Testis (tissue), 2 donors: ENCODE measurements at regions not wholly inside any gene's neighbourhood (a gene's known extent, or its start where the extent isn't known, plus 50 kb on each side); places are given as distances from the start of the nearest gene placed in this dataset.

ENCODE experiments used
- DNase-seq: peaks from one replicate; pipeline ENCODE4 v3.0.0-alpha.2; 2019
- H3K27ac ChIP-seq, 2 donors: fragments of 200-600 bp; sonication (generic); one replicate each; pipeline ENCODE4 v1.5.1; 2019
- H3K27me3 ChIP-seq: fragments of 200-600 bp; sonication (generic); one replicate; pipeline ENCODE4 v1.5.1; 2019
- H3K36me3 ChIP-seq: fragments of 200-600 bp; sonication (generic); one replicate; pipeline ENCODE4 v1.5.1; 2017; ENCODE audit warnings: low read depth; ENCODE audit errors: missing control alignments
- H3K4me1 ChIP-seq: fragments of 200-600 bp; sonication (generic); one replicate; pipeline ENCODE4 v1.5.1; 2019
- H3K4me3 ChIP-seq, 2 donors: fragments of 200-600 bp; sonication (generic); one replicate each; pipeline ENCODE4 v1.5.1; 2017 to 2019
- H3K9me3 ChIP-seq: fragments of 200-600 bp; sonication (generic); one replicate; pipeline ENCODE4 v1.5.1; 2017
- CTCF ChIP-seq, 3 experiments: fragments of 450-650 bp in 2 of 3; fragments of 200-600 bp in 1 of 3; sonication (generic) in 1 of 3; IDR thresholded peaks; one replicate each; pipeline ENCODE4 v1.5.1; 2016 to 2019; ENCODE audit warnings: antibody characterized with exemption in 3 of 3, mild to moderate bottlenecking in 2 of 3, moderate library complexity in 1 of 3
- POLR2A ChIP-seq: fragments of 450-650 bp; IDR thresholded peaks from one replicate; pipeline ENCODE4 v1.6.1; 2017; ENCODE audit warnings: antibody characterized with exemption, mild to moderate bottlenecking, moderate library complexity
- WGBS, 2 donors: methylation state at CpG; one replicate each; pipeline ENCODE4 v1.1.5; 2018; 5-methylcytosine and 5-hydroxymethylcytosine counted together
- intact Hi-C: fragments of 100-400 bp; cut with DNase I; formaldehyde crosslinking; loops from one replicate; pipeline ENCODE4 v1.15.1; 2023; ENCODE audit warnings: low total_unique reads

GRCh38 chr2:437756-438393 is 150.0 kb upstream of the ALKAL2 start:
- no peak for DNase-seq
- H3K27me3 ChIP-seq, result no peaks in the 10 kb centered on the region
- 40 to 55% methylated on average over 15 of the region's 15 CpGs for WGBS, 2 donors
- TF ChIP-seq POLR2A, result no peak
- TF ChIP-seq CTCF (IDR thresholded peaks at IDR 0.05), result no peak
- H3K27ac ChIP-seq, result peak overlapping the region in 1 of 2 donors; percentile 89
- H3K9me3 ChIP-seq, result no peaks in the 10 kb centered on the region
- H3K36me3 ChIP-seq, result no peaks in the 10 kb centered on the region
- H3K4me1 ChIP-seq, result peaks cover 31% of the 10 kb centered on the region
- no peak overlapping the region for H3K4me3 ChIP-seq
- intact Hi-C loops, result no loop called here

- intact Hi-C loops, result no loop called here
- Histone ChIP-seq H3K4me1 (peaks cover 36% of the 10 kb centered on the region), H3K27me3 (no peaks in the 10 kb centered on the region), H3K9me3 (no peaks in the 10 kb centered on the region), H3K36me3 (no peaks in the 10 kb centered on the region), H3K4me3 (no peak overlapping the region), H3K27ac (no peak overlapping the region)
- TF ChIP-seq CTCF (IDR thresholded peaks at IDR 0.05) (no peak), POLR2A (no peak)
- DNase-seq, result no peak
- 63 to 74% methylated on average over 4 to 5 of the region's 5 CpGs for WGBS, 2 donors
Observed at GRCh38 chr2:437180-437579, 149.3 kb upstream of the ALKAL2 start.

- Histone ChIP-seq H3K27me3 (no peaks in the 10 kb centered on the region), H3K27ac (no peak overlapping the region), H3K9me3 (no peaks in the 10 kb centered on the region), H3K4me3 (no peak overlapping the region), H3K36me3 (no peaks in the 10 kb centered on the region), H3K4me1 (peaks cover 33% of the 10 kb centered on the region)
- WGBS, 2 donors, result 94 to 100% methylated on average over 2 to 14 of the region's 14 CpGs
- no peak for DNase-seq
- intact Hi-C loops, result no loop called here
- TF ChIP-seq POLR2A, result no peak
- TF ChIP-seq CTCF (IDR thresholded peaks at IDR 0.05), result no peak
Observed at GRCh38 chr2:436205-436604, 148.3 kb upstream of the ALKAL2 start.

GRCh38 chr2:434625-435024 is 146.7 kb upstream of the ALKAL2 start:
- intact Hi-C loops, result no loop called here
- TF ChIP-seq CTCF (IDR thresholded peaks at IDR 0.05), result no peak
- no peak for TF ChIP-seq POLR2A

GRCh38 chr2:433216-433615 is 145.3 kb upstream of the ALKAL2 start:
- Histone ChIP-seq H3K27me3 (no peaks in the 10 kb centered on the region), H3K4me3 (no peak overlapping the region), H3K27ac (no peak overlapping the region), H3K4me1 (peaks cover 6% of the 10 kb centered on the region), H3K36me3 (no peaks in the 10 kb centered on the region), H3K9me3 (no peaks in the 10 kb centered on the region)
- WGBS, 2 donors, result 86 to 90% methylated on average over 4 of the region's 4 CpGs
- intact Hi-C loops, result no loop called here
- no peak for DNase-seq
- no peak for TF ChIP-seq POLR2A
- TF ChIP-seq CTCF (IDR thresholded peaks at IDR 0.05), result no peak

More at GRCh38 chr2:434625-435024, 146.7 kb upstream of the ALKAL2 start:
- H3K36me3 ChIP-seq, result no peaks in the 10 kb centered on the region
- no peak for DNase-seq
- H3K4me1 ChIP-seq, result peaks cover 20% of the 10 kb centered on the region
- H3K9me3 ChIP-seq, result no peaks in the 10 kb centered on the region
- H3K27me3 ChIP-seq, result no peaks in the 10 kb centered on the region
- no peak overlapping the region for H3K27ac ChIP-seq
- no peak overlapping the region for H3K4me3 ChIP-seq
